PC-9 (cell line): ENCODE measurements at regions not wholly inside any gene's neighbourhood (a gene's known extent, or its start where the extent isn't known, plus 50 kb on each side); places are given as distances from the start of the nearest gene placed in this dataset.

Experiments
- EZH2 ChIP-seq: fragments of 200-600 bp; sonication (generic); IDR thresholded peaks from 2 replicates; pipeline ENCODE4 v1.8.0; 2017; ENCODE audit warnings: antibody characterized with exemption, low read depth
- TF ChIP-seq, protein P1 (sequence below): fragments of 200-600 bp; sonication (generic); conservative IDR thresholded peaks from 2 replicates; pipeline ENCODE4 v1.6.1; 2017; ENCODE audit warnings: mixed run types, antibody characterized with exemption, mild to moderate bottlenecking, moderate library complexity

GRCh38 chr18:72419914-72420313 lies 124.2 kb downstream of the CBLN2 start:
- TF ChIP-seq, protein P1, sequence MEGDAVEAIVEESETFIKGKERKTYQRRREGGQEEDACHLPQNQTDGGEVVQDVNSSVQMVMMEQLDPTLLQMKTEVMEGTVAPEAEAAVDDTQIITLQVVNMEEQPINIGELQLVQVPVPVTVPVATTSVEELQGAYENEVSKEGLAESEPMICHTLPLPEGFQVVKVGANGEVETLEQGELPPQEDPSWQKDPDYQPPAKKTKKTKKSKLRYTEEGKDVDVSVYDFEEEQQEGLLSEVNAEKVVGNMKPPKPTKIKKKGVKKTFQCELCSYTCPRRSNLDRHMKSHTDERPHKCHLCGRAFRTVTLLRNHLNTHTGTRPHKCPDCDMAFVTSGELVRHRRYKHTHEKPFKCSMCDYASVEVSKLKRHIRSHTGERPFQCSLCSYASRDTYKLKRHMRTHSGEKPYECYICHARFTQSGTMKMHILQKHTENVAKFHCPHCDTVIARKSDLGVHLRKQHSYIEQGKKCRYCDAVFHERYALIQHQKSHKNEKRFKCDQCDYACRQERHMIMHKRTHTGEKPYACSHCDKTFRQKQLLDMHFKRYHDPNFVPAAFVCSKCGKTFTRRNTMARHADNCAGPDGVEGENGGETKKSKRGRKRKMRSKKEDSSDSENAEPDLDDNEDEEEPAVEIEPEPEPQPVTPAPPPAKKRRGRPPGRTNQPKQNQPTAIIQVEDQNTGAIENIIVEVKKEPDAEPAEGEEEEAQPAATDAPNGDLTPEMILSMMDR: no peak
- TF ChIP-seq EZH2: no peak
